Activated T-cell treated with anti-CD3 and anti-CD28 coated beads, Interleukin-2, amount 50 U/mL, for 24 hours (primary cell): ENCODE measurements at regions not wholly inside any gene's neighbourhood (a gene's known extent, or its start where the extent isn't known, plus 50 kb on each side); places are given as distances from the start of the nearest gene placed in this dataset.
"Not testable (repeated sequence)": the region's sequence is repeated elsewhere in the genome, so short reads cannot be mapped to it uniquely, and the experiment has no call there.

Experiments used
- DNase-seq: peaks from one replicate; pipeline ENCODE4 v3.0.0-alpha.2; 2020
- H3K27ac Mint-ChIP-seq: 2 replicates; pipeline ENCODE4 v1.8.0; 2020; ENCODE audit warnings: mild to moderate bottlenecking, mixed read lengths
- H3K27me3 Mint-ChIP-seq: 2 replicates; pipeline ENCODE4 v1.8.0; 2020; ENCODE audit warnings: mixed read lengths
- H3K36me3 Mint-ChIP-seq: 2 replicates; pipeline ENCODE4 v1.8.0; 2020; ENCODE audit warnings: low read depth, mixed read lengths
- H3K4me1 Mint-ChIP-seq: 2 replicates; pipeline ENCODE4 v1.8.0; 2020; ENCODE audit warnings: low read depth, mixed read lengths
- H3K4me3 Mint-ChIP-seq: 2 replicates; pipeline ENCODE4 v1.8.0; 2020; ENCODE audit warnings: mild to moderate bottlenecking, moderate library complexity, mixed read lengths
- H3K9me3 Mint-ChIP-seq: 2 replicates; pipeline ENCODE4 v1.8.0; 2020; ENCODE audit warnings: mixed read lengths

DNA sequence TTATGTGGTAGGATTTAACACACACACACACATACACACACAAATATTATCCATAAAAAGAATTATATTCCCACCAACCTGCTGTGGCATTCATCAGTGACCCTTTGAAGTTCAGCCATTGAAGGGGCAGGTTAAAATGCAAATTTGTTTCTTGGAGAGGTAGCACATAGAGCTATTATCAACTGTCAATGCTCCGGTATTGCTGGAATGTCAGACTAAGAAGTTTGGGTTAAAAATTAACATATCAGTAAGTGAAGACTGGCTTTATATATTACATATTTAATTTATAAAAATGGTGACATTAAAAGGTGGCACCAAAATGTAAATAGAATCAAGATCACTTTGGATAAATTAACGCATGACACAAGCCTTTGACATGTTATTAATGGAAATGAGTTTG is 207.3 kb downstream of the DAD1 start:
- Mint-ChIP-seq H3K4me1 (no peaks in the 10 kb centered on the region), H3K4me3 (no peak overlapping the region), H3K36me3 (no peaks in the 10 kb centered on the region)

DNA sequence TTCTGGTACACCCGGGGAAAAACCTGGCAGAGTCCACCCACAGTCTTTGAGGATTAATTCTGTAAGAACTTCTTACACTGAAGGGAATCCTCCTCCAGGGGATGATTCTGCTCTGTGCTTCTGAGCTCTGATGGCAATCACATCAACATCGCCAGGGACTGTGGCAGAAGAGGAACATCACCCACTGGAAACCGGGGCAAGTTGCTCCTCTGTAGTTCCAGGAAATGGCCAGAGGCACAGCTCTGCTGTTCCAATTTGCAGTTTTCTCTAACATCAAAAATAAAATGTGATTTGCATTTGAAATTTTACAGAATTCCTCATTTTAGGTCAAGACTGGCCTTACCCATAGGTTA is 207.6 kb downstream of the DAD1 start:
- H3K4me1 Mint-ChIP-seq, result no peaks in the 10 kb centered on the region
- H3K4me3 Mint-ChIP-seq, result no peak overlapping the region
- H3K9me3 Mint-ChIP-seq, result no peaks in the 10 kb centered on the region
- H3K27me3 Mint-ChIP-seq, result no peaks in the 10 kb centered on the region
- no peaks in the 10 kb centered on the region for H3K36me3 Mint-ChIP-seq
- DNase-seq, result no peak
- no peak overlapping the region for H3K27ac Mint-ChIP-seq

More for the DNA sequence above, 207.3 kb downstream of the DAD1 start:
- H3K27ac Mint-ChIP-seq, result no peak overlapping the region
- H3K9me3 Mint-ChIP-seq, result no peaks in the 10 kb centered on the region
- no peak for DNase-seq
- H3K27me3 Mint-ChIP-seq, result no peaks in the 10 kb centered on the region

DNA sequence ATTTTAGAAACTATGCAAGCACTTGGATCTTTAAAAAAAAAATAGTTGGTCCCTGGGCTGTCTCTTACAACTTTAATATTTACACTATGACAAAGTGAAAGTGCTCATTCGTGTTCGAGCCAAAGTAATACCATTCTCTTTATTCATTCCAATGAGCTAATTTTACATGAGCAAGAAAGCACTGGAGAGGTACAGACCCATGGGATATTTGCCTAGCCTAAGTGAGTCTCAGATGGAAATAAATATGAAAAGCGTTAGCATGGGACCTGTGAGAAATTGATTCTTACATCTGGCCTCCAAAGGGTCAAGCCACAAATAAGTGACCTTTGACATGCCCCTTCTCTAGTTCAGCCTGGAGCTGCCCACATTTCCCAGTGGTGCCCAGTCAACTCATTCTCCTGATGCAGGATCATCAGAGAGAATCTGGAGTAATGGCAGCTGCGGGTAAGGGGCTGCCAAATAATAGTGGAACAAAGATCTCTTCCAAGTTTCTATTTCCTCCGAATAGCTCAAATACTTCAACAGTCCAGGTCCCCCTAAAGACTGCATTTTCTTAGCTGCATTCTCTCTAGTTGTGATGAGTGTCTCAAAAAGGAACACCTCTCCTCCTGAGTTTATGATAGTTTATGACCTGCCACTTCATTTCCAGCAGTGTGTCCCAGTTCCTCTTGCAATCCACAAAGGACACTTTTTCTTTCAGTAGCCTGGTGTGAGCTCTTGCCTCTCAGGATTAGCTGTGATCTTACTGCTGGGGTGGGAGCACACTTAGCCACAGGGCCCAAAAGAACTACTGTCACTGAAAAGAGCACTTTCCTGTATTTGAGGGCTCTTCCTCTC is 208.2 kb downstream of the DAD1 start:
- Mint-ChIP-seq H3K9me3 (no peaks in the 10 kb centered on the region), H3K27me3 (no peaks in the 10 kb centered on the region), H3K27ac (peak overlapping the region; percentile 64), H3K4me1 (no peaks in the 10 kb centered on the region), H3K36me3 (no peaks in the 10 kb centered on the region), H3K4me3 (no peak overlapping the region)
- DNase-seq, result no peak

DNA sequence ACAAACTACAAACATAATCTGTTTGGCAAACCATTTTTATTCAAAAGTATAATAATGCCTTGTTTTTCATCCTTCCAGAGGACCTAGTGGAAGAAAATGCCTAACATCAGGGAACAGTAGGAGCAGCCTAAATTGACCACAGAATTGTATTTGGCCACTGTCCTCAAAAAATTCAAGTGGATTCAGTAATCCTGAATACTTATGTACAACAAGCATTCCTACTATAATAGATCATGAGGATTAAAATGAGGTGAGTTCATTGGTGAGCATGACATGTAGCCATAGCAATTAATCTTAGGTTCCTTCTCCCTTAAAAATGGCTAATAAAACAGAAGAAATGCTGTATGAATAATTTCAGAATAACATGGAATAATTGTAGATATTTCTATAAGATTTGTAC is 209.3 kb downstream of the DAD1 start:
- H3K4me3 Mint-ChIP-seq, result no peak overlapping the region
- no peak for DNase-seq
- H3K27me3 Mint-ChIP-seq, result no peaks in the 10 kb centered on the region
- H3K27ac Mint-ChIP-seq, result no peak overlapping the region
- H3K4me1 Mint-ChIP-seq, result no peaks in the 10 kb centered on the region
- H3K36me3 Mint-ChIP-seq, result no peaks in the 10 kb centered on the region
- H3K9me3 Mint-ChIP-seq, result no peaks in the 10 kb centered on the region

DNA sequence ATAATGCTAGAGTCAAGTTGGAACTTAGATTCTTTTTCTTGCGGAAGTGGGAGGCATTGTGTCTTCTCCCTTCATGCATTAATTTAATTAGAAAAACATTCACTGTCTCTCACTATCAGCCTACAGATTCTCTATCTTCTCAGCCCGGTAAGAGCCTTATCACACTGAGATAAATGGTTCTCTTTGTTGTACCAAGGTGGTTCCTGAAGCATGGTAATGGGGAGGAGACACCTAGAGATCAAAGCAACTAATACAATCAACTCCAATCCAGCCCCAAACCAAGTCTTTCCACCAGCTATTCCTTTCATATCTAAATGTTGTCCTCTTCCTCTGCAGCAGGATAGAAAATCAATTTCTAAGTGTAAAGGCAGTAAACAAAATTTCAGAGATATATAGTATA is 210.8 kb downstream of the DAD1 start:
- no peaks in the 10 kb centered on the region for H3K36me3 Mint-ChIP-seq
- no peak overlapping the region for H3K4me3 Mint-ChIP-seq
- H3K4me1 Mint-ChIP-seq, result no peaks in the 10 kb centered on the region
- H3K27me3 Mint-ChIP-seq, result no peaks in the 10 kb centered on the region
- H3K9me3 Mint-ChIP-seq, result no peaks in the 10 kb centered on the region
- H3K27ac Mint-ChIP-seq, result no peak overlapping the region
- DNase-seq, result no peak

DNA sequence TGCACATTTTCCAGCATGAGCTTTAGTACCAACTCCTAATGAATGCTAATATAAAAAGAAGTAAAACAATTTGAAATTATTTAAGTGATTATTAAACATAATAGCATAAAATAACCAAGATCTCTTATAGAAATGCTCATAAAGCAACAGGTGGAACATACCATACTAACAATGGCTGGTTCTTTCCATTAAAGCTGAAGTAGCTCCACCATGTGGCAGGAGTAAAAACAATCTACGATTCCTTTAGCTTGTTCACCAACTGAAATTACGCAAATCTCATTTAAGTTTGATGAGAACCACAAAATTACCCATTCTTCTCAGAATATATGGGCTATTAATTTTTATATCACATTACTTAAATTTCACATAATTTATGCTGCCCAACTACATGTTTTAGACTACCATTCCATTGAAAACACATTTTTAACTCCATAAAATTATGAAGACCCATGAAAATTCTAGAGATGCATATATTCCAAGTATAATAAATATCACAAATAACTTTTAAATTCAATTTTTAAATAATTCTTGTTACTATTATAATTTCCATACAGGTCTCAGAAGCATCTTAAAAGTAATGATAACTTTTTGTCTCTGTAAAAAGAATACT is 213.6 kb downstream of the DAD1 start:
- no peaks in the 10 kb centered on the region for H3K36me3 Mint-ChIP-seq
- no peak for DNase-seq
- no peaks in the 10 kb centered on the region for H3K27me3 Mint-ChIP-seq
- no peaks in the 10 kb centered on the region for H3K9me3 Mint-ChIP-seq
- H3K4me1 Mint-ChIP-seq, result no peaks in the 10 kb centered on the region
- H3K4me3 Mint-ChIP-seq, result no peak overlapping the region
- H3K27ac Mint-ChIP-seq, result no peak overlapping the region

DNA sequence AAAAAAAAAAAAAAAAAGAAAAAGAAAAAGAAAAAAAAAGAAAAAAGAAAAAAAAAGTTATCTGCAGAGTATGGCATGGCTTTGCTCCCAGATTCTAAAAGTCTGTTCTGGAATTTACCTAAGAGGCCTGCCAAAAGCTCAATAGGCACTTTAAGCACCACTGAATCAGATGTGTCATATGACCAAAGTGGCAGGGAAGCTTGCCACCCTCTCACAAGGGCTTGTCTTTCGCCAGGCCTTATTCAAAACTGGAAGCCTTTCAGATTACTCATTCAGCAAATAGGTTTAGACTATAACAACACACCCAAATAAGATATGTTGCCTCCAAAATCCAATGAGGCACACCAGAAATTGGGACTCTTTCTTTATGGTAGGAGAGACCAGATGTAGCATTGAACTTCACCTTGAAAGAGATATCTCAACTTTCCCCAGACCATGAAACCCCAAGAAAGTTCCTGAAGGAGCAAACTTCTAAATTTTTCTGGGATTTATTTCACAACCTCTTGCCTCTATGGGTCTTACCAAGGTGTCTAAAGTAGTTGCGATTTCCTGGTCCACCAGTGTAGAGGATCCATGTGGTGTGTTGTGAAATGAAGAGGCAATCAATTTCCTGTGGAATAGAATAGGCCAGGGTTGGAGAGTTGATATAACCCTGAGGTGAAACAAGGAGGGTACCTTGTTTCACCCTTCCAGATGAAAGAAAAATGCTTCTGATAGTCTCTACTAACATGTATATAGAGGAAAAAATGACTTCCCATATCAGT is 218.8 kb downstream of the DAD1 start:
- no peaks in the 10 kb centered on the region for H3K27me3 Mint-ChIP-seq
- no peaks in the 10 kb centered on the region for H3K4me1 Mint-ChIP-seq
- no peaks in the 10 kb centered on the region for H3K9me3 Mint-ChIP-seq
- DNase-seq, result no peak
- no peak overlapping the region for H3K4me3 Mint-ChIP-seq
- H3K36me3 Mint-ChIP-seq, result no peaks in the 10 kb centered on the region
- H3K27ac Mint-ChIP-seq, result no peak overlapping the region

DNA sequence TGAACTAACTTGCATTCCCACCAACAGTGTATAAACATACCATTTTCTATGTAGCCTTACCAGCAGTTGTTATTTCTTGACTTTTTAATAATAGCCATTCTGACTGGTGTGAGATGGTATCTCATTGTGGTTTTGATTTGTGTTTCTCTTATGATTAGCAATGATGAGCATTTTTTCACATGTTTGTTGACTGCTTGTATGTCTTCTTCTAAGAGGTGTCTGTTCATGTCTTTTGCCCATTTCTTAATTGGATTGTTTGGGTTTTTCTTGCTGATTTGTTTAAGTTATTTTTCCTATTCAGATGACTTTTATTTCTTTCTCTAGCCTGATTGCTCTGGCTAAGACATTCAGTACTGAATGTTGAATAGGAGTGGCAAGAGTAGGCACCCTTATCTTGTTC is 230.3 kb downstream of the DAD1 start:
- Mint-ChIP-seq H3K4me1 (no peaks in the 10 kb centered on the region), H3K36me3 (no peaks in the 10 kb centered on the region), H3K9me3 (no peaks in the 10 kb centered on the region), H3K4me3 (no peak overlapping the region), H3K27ac (no peak overlapping the region), H3K27me3 (no peaks in the 10 kb centered on the region)
- no peak for DNase-seq

DNA sequence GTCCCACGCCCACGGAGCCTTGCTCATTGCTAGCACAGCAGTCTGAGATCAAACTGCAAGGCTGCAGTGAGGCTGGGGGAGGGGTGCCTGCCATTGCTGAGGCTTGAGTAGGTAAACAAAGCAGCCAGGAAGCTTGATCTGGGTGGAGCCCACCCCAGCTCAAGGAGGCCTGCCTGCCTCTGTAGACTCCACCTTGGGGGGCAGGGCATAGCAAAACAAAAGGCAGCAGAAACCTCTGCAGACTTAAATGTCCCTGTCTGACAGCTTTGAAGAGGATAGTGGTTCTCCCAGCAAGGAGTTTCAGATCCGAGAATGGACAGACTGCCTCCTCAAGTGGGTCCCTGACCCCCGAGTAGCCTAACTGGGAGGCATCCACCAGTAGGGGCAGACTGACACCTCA is 239.7 kb downstream of the DAD1 start:
- not testable (repeated sequence) for H3K36me3 Mint-ChIP-seq

DNA sequence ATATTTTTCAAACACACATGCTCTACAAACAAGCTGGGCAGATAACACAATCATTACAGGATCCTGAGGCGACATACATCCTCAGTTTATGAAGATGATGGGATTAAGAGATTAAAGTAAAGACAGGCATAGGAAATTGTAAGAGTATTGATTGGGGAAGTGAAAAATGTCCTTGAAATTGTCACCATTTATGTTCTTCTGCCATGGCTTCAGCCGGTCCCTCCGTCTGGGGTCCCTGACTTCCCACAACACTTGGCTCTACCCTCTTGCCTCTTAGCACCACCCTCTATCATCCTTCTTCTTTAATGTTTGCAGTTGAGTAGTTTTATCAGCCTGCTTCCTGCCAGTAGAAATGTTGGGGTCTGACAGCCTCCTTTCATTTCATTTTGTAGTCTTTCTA is 244.4 kb downstream of the DAD1 start:
- Mint-ChIP-seq H3K27ac (no peak overlapping the region), H3K4me1 (no peaks in the 10 kb centered on the region), H3K27me3 (no peaks in the 10 kb centered on the region), H3K4me3 (no peak overlapping the region), H3K9me3 (no peaks in the 10 kb centered on the region), H3K36me3 (no peaks in the 10 kb centered on the region)
- no peak for DNase-seq

More for the DNA sequence above, 239.7 kb downstream of the DAD1 start:
- not testable (repeated sequence) for H3K9me3 Mint-ChIP-seq, H3K27ac Mint-ChIP-seq, H3K4me3 Mint-ChIP-seq, H3K4me1 Mint-ChIP-seq, H3K27me3 Mint-ChIP-seq, DNase-seq

DNA sequence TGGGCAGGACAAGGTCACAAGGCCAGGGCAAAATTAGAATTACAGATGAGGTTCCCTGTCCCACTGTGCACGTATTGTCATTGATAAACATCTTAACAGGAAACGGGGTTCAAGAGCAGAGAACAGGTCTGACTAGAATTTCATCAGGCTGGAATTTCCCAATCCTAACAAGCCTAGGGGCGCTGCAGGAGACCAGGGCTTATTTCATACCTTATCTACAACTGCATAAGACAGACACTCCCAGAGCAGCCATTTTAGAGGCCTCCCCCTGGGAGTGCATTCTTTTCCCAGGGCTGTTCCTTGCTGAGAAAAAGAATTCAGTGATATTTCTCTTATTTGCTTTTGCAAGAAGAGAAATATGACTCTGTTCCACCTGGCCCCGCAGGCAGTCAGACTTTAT is 244.8 kb downstream of the DAD1 start:
- not testable (repeated sequence) for H3K9me3 Mint-ChIP-seq, H3K27ac Mint-ChIP-seq, H3K4me1 Mint-ChIP-seq, DNase-seq, H3K36me3 Mint-ChIP-seq, H3K27me3 Mint-ChIP-seq, H3K4me3 Mint-ChIP-seq

DNA sequence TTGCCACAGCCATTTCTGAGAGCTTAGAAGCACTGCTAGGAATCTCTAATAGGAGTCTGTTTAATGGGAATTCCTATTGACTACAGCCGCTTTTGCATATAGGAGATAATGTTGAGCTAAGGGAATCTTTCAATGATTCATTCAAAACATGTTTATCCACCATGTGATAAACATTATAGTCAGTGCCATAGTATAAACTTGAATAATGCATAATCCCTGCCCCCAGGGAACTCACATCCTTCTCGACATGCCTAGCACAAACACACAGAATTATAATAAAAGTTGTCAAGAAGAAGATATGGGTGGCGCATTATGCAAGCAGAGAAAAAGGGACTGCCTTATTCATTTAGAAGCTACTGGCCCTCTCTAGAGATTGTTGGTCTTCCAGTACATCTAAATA is 248.0 kb downstream of the DAD1 start:
- no peaks in the 10 kb centered on the region for H3K9me3 Mint-ChIP-seq
- H3K36me3 Mint-ChIP-seq, result no peaks in the 10 kb centered on the region
- no peaks in the 10 kb centered on the region for H3K27me3 Mint-ChIP-seq
- H3K4me3 Mint-ChIP-seq, result no peak overlapping the region
- H3K27ac Mint-ChIP-seq, result no peak overlapping the region
- no peak for DNase-seq
- H3K4me1 Mint-ChIP-seq, result no peaks in the 10 kb centered on the region

DNA sequence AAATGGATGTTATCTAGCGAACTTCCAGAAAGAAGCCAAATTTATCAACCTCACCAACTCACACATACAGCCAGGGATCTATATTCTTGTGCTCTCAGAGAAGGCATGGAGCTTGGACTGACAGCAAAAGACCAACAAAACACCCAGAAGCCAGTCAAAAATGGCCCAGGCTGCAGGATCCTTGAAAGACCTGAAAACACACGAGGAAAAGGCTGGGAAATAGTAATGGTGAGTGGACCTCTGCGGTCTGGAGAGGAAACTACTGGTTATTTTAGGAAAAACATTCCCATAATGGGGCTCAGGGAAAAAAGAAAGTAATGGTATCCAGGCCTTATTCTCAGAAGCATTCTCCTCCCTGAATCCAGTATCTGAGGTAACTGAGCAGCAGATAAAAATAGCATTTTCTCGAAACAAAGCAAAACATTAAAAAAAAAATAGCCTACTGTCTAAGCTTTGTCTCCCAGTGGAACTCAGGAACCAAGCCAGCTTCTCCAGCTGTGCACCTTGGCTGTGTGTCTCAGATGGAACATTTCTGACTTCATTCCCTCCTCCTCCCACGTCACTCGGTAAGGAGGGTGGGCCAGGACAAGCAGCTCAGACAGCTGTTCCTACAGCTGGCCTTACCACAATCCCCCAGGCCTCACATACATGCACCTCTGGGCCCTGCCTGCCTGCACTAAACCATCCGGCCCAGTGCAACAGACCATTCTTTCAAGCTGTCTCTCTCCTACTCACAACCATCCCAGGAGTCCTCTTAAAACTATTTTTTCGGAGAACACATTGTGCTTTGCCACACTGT is 249.9 kb downstream of the DAD1 start:
- DNase-seq, result no peak
- no peak overlapping the region for H3K27ac Mint-ChIP-seq
- H3K27me3 Mint-ChIP-seq, result no peaks in the 10 kb centered on the region

DNA sequence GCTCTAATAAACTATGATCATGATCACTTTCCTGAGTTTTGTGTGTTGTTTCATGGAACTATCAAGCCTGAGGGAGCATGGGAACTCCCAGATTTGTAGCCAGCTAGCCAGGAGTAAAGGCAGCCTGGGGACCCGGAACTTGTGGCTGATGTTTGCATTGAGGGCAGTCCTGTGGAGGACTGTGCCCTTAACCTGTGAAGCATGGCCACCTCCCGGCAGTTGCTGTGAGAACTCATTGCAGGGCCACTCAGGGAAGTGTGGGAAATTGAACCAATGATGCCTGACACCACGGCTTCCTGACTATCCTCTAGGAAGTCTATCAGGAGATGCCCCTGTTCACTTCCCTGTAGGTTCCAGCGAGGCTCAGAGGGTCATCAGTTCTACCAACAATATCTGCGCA is 250.6 kb downstream of the DAD1 start:
- Mint-ChIP-seq H3K9me3 (no peaks in the 10 kb centered on the region), H3K4me1 (no peaks in the 10 kb centered on the region), H3K27ac (no peak overlapping the region), H3K4me3 (no peak overlapping the region), H3K27me3 (no peaks in the 10 kb centered on the region), H3K36me3 (no peaks in the 10 kb centered on the region)
- no peak for DNase-seq

More for the DNA sequence above, 249.9 kb downstream of the DAD1 start:
- Mint-ChIP-seq H3K4me3 (no peak overlapping the region), H3K9me3 (no peaks in the 10 kb centered on the region), H3K36me3 (no peaks in the 10 kb centered on the region), H3K4me1 (no peaks in the 10 kb centered on the region)
